Neural progenitor cell (in vitro differentiated cells): ENCODE measurements at regions not wholly inside any gene's neighbourhood (a gene's known extent, or its start where the extent isn't known, plus 50 kb on each side); places are given as distances from the start of the nearest gene placed in this dataset.

Experiments used
- EZH2 ChIP-seq: fragments of 200-600 bp; sonication (generic); IDR thresholded peaks from 2 replicates; pipeline ENCODE4 v1.6.1; 2017; ENCODE audit warnings: antibody characterized with exemption, mild to moderate bottlenecking, moderate library complexity
- EZH2phosphoT487 ChIP-seq: fragments of 200-600 bp; sonication (generic); IDR thresholded peaks from 2 replicates; pipeline ENCODE4 v1.6.1; 2017; ENCODE audit warnings: antibody characterized with exemption
- TF ChIP-seq, protein P1 (sequence below): fragments of 200-600 bp; sonication (generic); IDR thresholded peaks from 2 replicates; pipeline ENCODE4 v1.5.1; 2017; ENCODE audit warnings: antibody characterized with exemption, mild to moderate bottlenecking

GRCh38 chr2:138355244-138355643 lies 146.3 kb upstream of the SPOPL start:
- TF ChIP-seq, protein P1, sequence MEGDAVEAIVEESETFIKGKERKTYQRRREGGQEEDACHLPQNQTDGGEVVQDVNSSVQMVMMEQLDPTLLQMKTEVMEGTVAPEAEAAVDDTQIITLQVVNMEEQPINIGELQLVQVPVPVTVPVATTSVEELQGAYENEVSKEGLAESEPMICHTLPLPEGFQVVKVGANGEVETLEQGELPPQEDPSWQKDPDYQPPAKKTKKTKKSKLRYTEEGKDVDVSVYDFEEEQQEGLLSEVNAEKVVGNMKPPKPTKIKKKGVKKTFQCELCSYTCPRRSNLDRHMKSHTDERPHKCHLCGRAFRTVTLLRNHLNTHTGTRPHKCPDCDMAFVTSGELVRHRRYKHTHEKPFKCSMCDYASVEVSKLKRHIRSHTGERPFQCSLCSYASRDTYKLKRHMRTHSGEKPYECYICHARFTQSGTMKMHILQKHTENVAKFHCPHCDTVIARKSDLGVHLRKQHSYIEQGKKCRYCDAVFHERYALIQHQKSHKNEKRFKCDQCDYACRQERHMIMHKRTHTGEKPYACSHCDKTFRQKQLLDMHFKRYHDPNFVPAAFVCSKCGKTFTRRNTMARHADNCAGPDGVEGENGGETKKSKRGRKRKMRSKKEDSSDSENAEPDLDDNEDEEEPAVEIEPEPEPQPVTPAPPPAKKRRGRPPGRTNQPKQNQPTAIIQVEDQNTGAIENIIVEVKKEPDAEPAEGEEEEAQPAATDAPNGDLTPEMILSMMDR: no peak
- TF ChIP-seq EZH2 (no peak), EZH2phosphoT487 (no peak)
